ENCODE measurements at regions not wholly inside any gene's neighbourhood (a gene's known extent, or its start where the extent isn't known, plus 50 kb on each side); places are given as distances from the start of the nearest gene placed in this dataset.

GRCh38 chr16:86697715-86698114, 119.4 kb downstream of the FOXL1 start:
- TF ChIP-seq, protein P1, sequence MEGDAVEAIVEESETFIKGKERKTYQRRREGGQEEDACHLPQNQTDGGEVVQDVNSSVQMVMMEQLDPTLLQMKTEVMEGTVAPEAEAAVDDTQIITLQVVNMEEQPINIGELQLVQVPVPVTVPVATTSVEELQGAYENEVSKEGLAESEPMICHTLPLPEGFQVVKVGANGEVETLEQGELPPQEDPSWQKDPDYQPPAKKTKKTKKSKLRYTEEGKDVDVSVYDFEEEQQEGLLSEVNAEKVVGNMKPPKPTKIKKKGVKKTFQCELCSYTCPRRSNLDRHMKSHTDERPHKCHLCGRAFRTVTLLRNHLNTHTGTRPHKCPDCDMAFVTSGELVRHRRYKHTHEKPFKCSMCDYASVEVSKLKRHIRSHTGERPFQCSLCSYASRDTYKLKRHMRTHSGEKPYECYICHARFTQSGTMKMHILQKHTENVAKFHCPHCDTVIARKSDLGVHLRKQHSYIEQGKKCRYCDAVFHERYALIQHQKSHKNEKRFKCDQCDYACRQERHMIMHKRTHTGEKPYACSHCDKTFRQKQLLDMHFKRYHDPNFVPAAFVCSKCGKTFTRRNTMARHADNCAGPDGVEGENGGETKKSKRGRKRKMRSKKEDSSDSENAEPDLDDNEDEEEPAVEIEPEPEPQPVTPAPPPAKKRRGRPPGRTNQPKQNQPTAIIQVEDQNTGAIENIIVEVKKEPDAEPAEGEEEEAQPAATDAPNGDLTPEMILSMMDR (IDR thresholded peaks at IDR 0.05; ENCODE audit: insufficient read depth, low read depth, low read length), result no peak
- no peak for TF ChIP-seq EZH2 (IDR thresholded peaks at IDR 0.05; ENCODE audit: insufficient read depth, low read length)

All from astrocyte (in vitro differentiated cells and primary cell).